GM18520 (cell line): ENCODE measurements at regions not wholly inside any gene's neighbourhood (a gene's known extent, or its start where the extent isn't known, plus 50 kb on each side); places are given as distances from the start of the nearest gene placed in this dataset.
A peak's percentile ranks its signal among the peaks of the same experiment; 100 is the strongest.

Experiments
- ATAC-seq: cut with Tn5 transposase; IDR thresholded peaks from one replicate; pipeline ENCODE4 v1.9.1; 2021; ENCODE audit not compliant: unreplicated experiment

DNA sequence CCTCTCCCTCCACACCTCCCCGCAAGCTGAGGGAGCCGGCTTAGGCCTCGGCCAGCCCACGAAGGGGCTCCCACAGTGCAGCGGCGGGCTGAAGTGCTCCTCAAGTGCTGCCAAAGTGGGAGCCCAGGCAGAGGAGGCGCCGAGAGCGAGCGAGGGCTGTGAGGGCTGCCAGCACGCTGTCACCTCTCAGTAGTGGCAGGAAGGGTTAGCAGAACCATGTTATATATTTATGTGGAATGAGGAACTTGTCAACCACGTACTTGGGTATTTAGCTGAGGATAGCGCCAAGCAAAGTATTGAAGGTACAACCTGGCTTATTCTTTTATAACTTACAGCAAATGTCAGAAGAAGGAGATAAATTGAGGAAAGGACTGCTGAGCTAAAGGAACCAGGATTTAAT, 144.1 kb upstream of the MGAT5 start:
- ATAC-seq, result no peak

- no peak for ATAC-seq
Observed at GRCh38 chr2:134110532-134110931, 143.3 kb upstream of the MGAT5 start.

DNA sequence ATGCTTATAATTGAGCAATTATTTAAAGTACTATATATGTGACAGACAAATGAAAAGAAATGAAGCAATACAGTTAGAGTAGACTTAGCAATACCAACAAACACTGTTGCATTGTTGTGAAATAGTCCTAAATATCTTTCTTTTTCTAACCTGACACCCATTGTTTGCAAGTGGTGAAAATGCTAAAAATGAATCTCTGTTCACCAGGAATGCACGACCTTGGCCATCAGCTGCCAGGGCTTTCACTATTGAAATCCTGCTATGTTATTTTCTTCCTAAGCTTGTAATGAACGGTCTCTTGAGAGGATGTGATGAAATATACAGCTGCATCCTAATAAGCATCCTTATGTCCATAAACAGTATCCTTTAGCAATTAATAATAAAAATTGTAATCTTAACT, 136.2 kb upstream of the MGAT5 start:
- ATAC-seq, result no peak

GRCh38 chr2:134118279-134119116, 135.4 kb upstream of the MGAT5 start:
- ATAC-seq, result peak; percentile 34

GRCh38 chr2:134119117-134119712, 134.7 kb upstream of the MGAT5 start:
- ATAC-seq, result peak; percentile 5

DNA sequence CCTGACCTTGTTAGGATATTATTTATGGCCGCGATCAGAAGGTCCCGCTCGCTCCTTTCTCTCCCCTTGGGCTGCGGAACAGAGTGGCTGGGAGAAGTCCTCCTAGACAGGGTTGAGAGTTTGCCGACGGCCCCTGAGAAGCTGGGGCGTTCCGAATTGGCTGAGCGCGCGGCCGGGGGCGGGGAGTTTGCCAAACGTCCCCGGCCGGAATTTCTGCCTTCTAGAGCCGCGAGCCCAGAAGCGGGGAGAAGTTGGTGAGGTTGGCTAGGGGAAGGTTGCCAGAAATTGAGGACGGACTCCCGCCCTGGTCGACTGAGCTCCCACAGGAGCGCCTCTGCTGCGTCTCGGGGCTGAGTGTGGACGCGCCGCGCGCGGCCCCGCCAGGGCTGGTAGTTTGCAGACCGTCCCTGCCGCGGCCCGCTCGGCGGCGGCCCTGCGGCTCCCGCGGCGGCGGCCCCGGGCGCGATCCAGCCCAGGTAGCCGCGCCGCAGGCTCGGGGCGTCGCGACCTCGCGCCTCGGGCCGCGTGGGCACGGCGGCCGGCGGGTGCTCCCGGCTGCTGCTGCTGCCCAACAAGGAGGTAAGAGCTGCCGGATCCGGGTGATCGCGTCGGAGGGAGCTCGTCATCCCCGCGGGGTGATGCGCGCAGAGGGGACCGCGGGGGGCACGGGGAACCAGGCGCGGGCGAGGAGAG, 134.0 kb upstream of the MGAT5 start:
- ATAC-seq, result peak; percentile 38

DNA sequence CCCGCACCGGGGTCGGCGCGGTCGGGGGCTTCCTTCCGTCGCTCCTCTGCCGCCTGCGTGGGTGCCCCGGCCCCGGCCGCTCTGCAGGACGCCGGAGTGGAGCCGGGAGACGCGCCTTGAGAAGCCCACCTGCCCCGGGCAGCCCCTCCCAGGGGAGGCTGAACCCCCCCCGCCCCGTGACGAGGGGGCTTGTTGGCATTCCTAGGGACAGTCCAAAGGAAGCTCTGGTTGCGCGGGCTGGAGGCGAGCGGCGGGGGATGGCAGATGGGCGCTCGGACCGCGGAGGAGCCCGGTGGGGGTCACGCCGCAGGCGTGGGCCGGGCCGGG, 133.5 kb upstream of the MGAT5 start:
- no peak for ATAC-seq

GRCh38 chr2:134120733-134121630, 132.9 kb upstream of the MGAT5 start:
- peak; percentile 28 for ATAC-seq

DNA sequence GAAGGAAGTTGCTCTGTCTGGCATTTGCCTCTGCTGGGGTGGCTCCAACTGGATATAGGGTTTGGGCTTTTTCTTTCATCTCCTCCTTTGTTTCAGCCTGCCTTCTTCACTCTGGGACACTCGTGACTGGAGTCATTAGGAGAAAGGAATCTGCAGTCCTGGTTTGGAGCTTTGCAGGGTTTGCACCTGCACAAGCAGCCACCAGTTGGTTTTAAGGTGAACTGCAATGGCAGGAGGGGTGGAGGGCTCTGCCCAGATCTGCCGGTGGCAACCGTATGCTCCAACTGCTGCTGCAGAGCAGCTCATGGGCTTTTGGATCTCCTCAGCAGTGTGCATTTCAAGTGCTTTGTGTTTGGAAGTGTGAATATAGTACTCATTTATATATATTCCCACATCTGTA, 131.3 kb upstream of the MGAT5 start:
- ATAC-seq, result no peak

DNA sequence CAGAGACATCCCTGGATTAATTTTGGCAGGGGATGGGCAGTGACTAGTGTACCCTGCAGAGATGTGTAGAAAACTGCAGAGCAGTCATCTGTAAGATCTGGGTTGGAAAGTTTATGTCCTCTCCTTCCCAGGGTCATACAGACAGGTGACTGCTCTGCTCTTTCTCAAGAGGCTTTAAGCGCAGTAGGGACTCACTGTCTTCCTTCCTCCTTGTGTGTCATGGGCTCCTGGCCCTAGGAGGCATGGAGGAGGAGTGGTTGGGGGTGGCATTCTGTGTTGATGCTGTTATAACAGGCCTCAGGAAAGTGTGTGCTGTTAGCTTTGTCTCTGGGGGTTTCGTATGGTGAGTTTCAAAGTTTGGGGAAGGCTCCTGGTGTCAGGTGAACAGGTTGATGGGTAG, 130.5 kb upstream of the MGAT5 start:
- no peak for ATAC-seq

DNA sequence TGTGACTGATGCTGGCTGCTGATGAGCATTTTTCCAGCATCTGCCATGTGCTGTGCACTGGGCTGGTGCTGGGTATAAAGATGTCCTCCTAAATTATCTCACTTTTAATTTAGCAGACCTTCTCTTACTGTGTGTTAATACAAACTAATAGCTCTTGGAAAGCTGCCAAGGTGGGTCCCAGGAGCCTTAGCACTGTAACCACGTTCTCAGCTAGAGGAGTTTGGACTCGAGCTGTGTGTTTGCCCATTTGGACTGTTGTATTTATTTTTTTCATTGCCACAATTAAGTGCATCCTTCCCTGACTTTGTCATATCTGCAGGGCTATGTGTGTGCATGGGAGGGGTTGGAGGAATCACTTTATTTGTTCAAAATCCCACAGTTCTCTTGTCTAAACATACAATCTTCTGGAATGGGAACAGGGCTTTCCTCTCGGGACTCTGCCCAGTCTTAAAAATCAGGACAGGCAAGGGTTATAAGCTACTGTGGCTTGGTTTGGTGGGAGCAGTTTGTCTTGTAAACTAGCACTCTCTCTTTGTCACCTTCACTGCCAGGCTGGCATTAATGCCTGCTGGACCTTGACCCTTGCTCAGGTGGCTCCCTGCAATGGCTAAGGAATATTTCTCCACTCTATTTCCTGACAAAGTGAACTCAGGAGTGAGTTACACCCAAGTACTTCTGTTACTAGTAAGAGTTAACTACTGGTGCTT, 129.7 kb upstream of the MGAT5 start:
- ATAC-seq, result no peak

- no peak for ATAC-seq
Observed at GRCh38 chr2:134127496-134127895, 126.4 kb upstream of the MGAT5 start.

GRCh38 chr2:134128746-134129145, 125.1 kb upstream of the MGAT5 start:
- ATAC-seq, result no peak

DNA sequence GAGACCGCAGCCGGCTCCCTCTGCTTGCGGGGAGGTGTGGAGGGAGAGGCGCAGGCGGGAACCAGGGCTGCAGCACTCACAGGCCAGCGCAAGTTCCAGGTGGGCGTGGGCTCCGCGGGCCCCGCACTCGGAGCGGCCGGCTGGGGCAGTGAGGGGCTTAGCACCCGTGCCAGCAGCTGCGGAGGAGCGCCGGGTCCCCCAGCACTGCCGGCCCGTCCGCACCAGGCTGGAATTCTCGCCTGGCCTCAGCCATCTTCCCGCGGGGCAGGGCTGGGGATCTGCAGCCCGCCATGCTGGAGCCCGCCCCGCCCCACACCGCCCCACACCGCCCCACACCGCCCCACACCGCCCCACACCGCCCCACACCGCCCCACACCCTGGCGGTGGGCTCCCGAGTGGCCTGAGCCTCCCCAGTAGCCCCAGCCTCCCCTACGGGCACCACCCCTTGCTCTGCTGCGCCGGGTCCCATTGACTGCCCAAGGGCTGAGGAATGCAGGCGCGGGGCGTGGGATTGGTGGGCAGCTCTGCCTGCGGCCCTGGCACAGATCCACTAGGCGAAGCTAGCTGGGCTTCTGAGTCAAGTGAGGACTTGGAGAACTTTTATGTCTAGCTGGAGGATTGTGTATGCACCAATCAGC, 123.9 kb upstream of the MGAT5 start:
- ATAC-seq, result no peak

GRCh38 chr2:134131681-134132489, 122.0 kb upstream of the MGAT5 start:
- ATAC-seq, result no peak

DNA sequence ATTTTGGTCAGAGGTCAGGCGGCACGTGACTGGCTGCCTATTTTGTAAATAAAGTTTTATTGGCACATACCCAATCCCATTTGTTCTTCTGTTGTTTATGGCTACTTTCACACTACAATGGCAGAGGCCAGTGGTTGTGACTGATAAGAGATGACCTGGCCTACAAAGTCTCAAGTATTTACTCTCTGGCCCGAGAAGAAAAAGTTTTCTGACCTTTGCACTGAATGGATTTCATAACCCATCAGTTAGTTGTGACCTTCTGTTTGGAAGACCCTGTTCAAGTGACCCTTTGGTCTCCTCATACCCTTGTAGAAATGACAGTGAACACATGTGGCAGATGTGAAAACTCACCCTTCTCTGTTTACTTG, 121.4 kb upstream of the MGAT5 start:
- ATAC-seq, result no peak

DNA sequence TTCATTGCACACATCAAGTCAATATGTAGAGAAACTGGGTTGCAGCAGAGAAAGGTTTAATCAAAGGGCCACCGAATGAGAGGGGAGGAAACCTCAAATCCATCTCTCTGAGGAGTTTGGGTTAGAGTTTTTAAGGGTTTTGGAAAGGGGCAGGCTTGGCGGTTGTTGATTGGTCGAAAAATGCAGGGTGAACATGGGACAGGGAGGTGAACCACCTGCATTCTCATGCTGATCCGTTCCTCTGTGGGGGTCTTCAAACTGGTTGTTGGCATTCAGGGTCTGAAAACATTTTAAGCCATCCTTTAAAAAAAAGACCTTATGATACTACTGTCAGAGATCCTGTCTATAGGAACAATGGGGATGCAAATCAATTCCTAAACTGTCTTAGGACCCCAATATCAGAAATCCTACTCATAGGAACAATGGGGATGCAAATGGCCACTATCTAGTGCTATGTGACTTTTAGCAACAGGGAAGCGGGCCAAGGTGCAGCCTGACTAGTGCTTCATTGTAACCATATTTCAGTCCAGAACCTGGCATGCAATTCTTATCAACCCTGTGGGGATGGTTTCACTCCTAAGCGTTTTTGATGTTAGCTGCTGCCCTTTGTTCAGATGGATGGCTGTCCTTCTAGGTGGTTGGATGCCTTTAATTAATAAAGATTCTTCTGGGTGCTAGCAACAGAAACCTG, 120.1 kb upstream of the MGAT5 start:
- no peak for ATAC-seq

DNA sequence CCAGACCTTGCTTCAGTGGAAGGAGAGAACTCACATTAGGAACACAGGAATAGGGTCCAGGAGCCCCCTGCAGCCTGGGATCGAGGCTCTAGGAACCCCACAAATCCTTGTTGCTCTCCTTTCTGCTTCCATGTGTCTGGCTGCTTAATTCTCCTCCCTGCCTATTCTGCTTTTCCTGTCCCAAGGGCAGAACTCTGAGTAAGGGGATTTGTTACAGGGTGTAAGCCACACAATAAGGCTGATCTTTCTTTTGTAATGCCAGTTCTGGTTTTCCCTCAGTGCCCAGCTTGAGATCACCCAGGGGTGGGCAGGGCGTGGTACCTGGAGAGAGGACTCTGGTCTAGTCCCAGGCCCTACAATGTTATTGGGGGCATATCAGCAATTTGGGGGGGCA, 119.6 kb upstream of the MGAT5 start:
- ATAC-seq, result no peak

- ATAC-seq, result no peak
Observed at GRCh38 chr2:134134827-134135226, 119.0 kb upstream of the MGAT5 start.
